NB4 (cell line): ENCODE measurements at regions not wholly inside any gene's neighbourhood (a gene's known extent, or its start where the extent isn't known, plus 50 kb on each side); places are given as distances from the start of the nearest gene placed in this dataset.

Experiments
- CTCF ChIP-seq: IDR thresholded peaks from one replicate; pipeline ENCODE4 v1.5.1; 2012; ENCODE audit warnings: low read depth, low read length
- POLR2A ChIP-seq: IDR thresholded peaks from 2 replicates; pipeline ENCODE4 v1.6.1; 2011; ENCODE audit warnings: mild to moderate bottlenecking; ENCODE audit not compliant: insufficient read length; ENCODE audit errors: extremely low read depth

- TF ChIP-seq CTCF: no peak
- peak; percentile 32 for TF ChIP-seq POLR2A
These were observed 184.1 kb upstream of the KYNU start for GRCh38 chr2:142693171-142693950.
